ENCODE measurements at regions not wholly inside any gene's neighbourhood (a gene's known extent, or its start where the extent isn't known, plus 50 kb on each side); places are given as distances from the start of the nearest gene placed in this dataset.

GRCh38 chr12:71335963-71336257 lies 103.7 kb upstream of the LGR5 start:
- no peak overlapping the region for H3K4me3 ChIP-seq (ENCODE audit: low read depth, low read length)
- H3K36me3 ChIP-seq (ENCODE audit: control insufficient read depth, insufficient read depth, low read length), result no peaks in the 10 kb centered on the region
- intact Hi-C loops (cut with micrococcal nuclease; ENCODE audit: unreplicated experiment), result no loop called here
- no peak overlapping the region for H3K27ac Mint-ChIP-seq (ENCODE audit: unreplicated experiment)
- TF ChIP-seq CTCF (IDR thresholded peaks at IDR 0.05; ENCODE audit: insufficient read depth in 1 of 2, low read depth in 1 of 2, low read length in 1 of 2, severe bottlenecking in 1 of 2, unreplicated experiment in 1 of 2), result no peak
- DNase-seq, result no peak
- no TSS peak for BruUV-seq (replicated peaks)
- peaks cover 6% of the 10 kb centered on the region; the same call in 1 of the 2 replicates for H3K9me3 ChIP-seq
- H3K36me3 Mint-ChIP-seq (ENCODE audit: insufficient read depth, unreplicated experiment), result no peaks in the 10 kb centered on the region
- H3K27me3 Mint-ChIP-seq (ENCODE audit: insufficient read depth, unreplicated experiment), result peaks cover 3% of the 10 kb centered on the region
- ChIA-PET CTCF (no interaction called here), POLR2A (no interaction called here)
- H3K4me1 ChIP-seq, result no peaks in the 10 kb centered on the region
- H3K4me1 Mint-ChIP-seq (ENCODE audit: low read depth, unreplicated experiment), result no peaks in the 10 kb centered on the region
- no peak overlapping the region for H3K4me3 Mint-ChIP-seq (ENCODE audit: unreplicated experiment)
- peaks cover 3% of the 10 kb centered on the region for H3K9me3 Mint-ChIP-seq (ENCODE audit: unreplicated experiment)
- H3K27me3 ChIP-seq (replicated peaks; ENCODE audit: control insufficient read depth, insufficient read depth, low read length), result no peaks in the 10 kb centered on the region

- ChIA-PET CTCF (interaction anchor here (0.5 kb wide), 1 partner anchor 745 kb away, joined by 3 read pairs; no protein-coding TSS in a partner anchor), POLR2A (no interaction called here)
- no peak for DNase-seq
- no peak overlapping the region for H3K4me3 ChIP-seq (ENCODE audit: low read depth, low read length)
- H3K36me3 Mint-ChIP-seq (ENCODE audit: insufficient read depth, unreplicated experiment), result no peaks in the 10 kb centered on the region
- H3K27me3 Mint-ChIP-seq (ENCODE audit: insufficient read depth, unreplicated experiment), result peaks cover 3% of the 10 kb centered on the region
- H3K27me3 ChIP-seq (replicated peaks; ENCODE audit: control insufficient read depth, insufficient read depth, low read length), result no peaks in the 10 kb centered on the region
- intact Hi-C loops (cut with micrococcal nuclease; ENCODE audit: unreplicated experiment), result no loop called here
- no TSS peak for BruUV-seq (replicated peaks)
- H3K9me3 Mint-ChIP-seq (ENCODE audit: unreplicated experiment), result no peaks in the 10 kb centered on the region
- no peak overlapping the region for H3K27ac Mint-ChIP-seq (ENCODE audit: unreplicated experiment)
- TF ChIP-seq CTCF (IDR thresholded peaks at IDR 0.05; ENCODE audit: insufficient read depth in 1 of 2, low read depth in 1 of 2, low read length in 1 of 2, severe bottlenecking in 1 of 2, unreplicated experiment in 1 of 2), result no peak
- H3K4me1 ChIP-seq, result no peaks in the 10 kb centered on the region
- peaks cover 6% of the 10 kb centered on the region; the same call in 1 of the 2 replicates for H3K9me3 ChIP-seq
- H3K36me3 ChIP-seq (ENCODE audit: control insufficient read depth, insufficient read depth, low read length), result no peaks in the 10 kb centered on the region
- H3K4me3 Mint-ChIP-seq (ENCODE audit: unreplicated experiment), result no peak overlapping the region
- no peaks in the 10 kb centered on the region for H3K4me1 Mint-ChIP-seq (ENCODE audit: low read depth, unreplicated experiment)
These were observed 104.2 kb upstream of the LGR5 start for GRCh38 chr12:71335151-71335962.

- peaks cover 9% of the 10 kb centered on the region for H3K4me1 Mint-ChIP-seq (ENCODE audit: low read depth, unreplicated experiment)
- no peak for DNase-seq
- Histone ChIP-seq H3K27me3 (replicated peaks; ENCODE audit: control insufficient read depth, insufficient read depth, low read length) (no peaks in the 10 kb centered on the region), H3K9me3 (no peaks in the 10 kb centered on the region), H3K4me3 (ENCODE audit: low read depth, low read length) (no peak overlapping the region), H3K4me1 (no peaks in the 10 kb centered on the region), H3K36me3 (ENCODE audit: control insufficient read depth, insufficient read depth, low read length) (no peaks in the 10 kb centered on the region)
- peaks cover 3% of the 10 kb centered on the region for H3K27me3 Mint-ChIP-seq (ENCODE audit: insufficient read depth, unreplicated experiment)
- ChIA-PET CTCF (no interaction called here), POLR2A (no interaction called here)
- peaks cover 13% of the 10 kb centered on the region for H3K9me3 Mint-ChIP-seq (ENCODE audit: unreplicated experiment)
- H3K4me3 Mint-ChIP-seq (ENCODE audit: unreplicated experiment), result no peak overlapping the region
- no peaks in the 10 kb centered on the region for H3K36me3 Mint-ChIP-seq (ENCODE audit: insufficient read depth, unreplicated experiment)
- TF ChIP-seq CTCF (IDR thresholded peaks at IDR 0.05; ENCODE audit: insufficient read depth in 1 of 2, low read depth in 1 of 2, low read length in 1 of 2, severe bottlenecking in 1 of 2, unreplicated experiment in 1 of 2), result no peak
- H3K27ac Mint-ChIP-seq (ENCODE audit: unreplicated experiment), result no peak overlapping the region
- intact Hi-C loops (cut with micrococcal nuclease; ENCODE audit: unreplicated experiment), result no loop called here
- no TSS peak for BruUV-seq (replicated peaks)
These were observed 106.2 kb upstream of the LGR5 start for GRCh38 chr12:71333418-71333817.

Measured in Caco-2 (cell line).